PC-3 (cell line): ENCODE measurements at regions not wholly inside any gene's neighbourhood (a gene's known extent, or its start where the extent isn't known, plus 50 kb on each side); places are given as distances from the start of the nearest gene placed in this dataset.

Experiments
- ATAC-seq: fragments of 200-7000 bp; cut with Tn5 transposase; 2 replicates; pipeline ENCODE4 v1.9.1; 2020; ENCODE audit warnings: mild to moderate bottlenecking, moderate library complexity
- BruUV-seq: library from RNA; stranded (reverse); fragments of 400-500 nt; replicated peaks from 2 replicates; lab custom pipeline; 2021; lab: Mats Ljungman, UMichigan
- CTCF ChIA-PET: fragments of 300-600 bp; sonication (Branson Sonifier 250); formaldehyde crosslinking; loops from one replicate; lab custom pipeline; 2022; ENCODE audit warnings: antibody characterized with exemption; lab: Charles Lee
- POLR2A ChIA-PET: fragments of 300-600 bp; sonication (Branson Sonifier 250); formaldehyde crosslinking; loops from one replicate; lab custom pipeline; 2022; ENCODE audit warnings: antibody characterized with exemption; ENCODE audit not compliant: unreplicated experiment; lab: Charles Lee
- DNase-seq: peaks from one replicate; pipeline ENCODE4 v3.0.0-alpha.2; 2015
- H2AFZ ChIP-seq: fragments of 300-600 bp; sonication (generic); 2 replicates; pipeline ENCODE4 v1.6.0; 2016; ENCODE audit warnings: antibody characterized with exemption, low read length
- H3F3A ChIP-seq: fragments of 300-600 bp; sonication (generic); one replicate; pipeline ENCODE4 v1.6.0; 2017; ENCODE audit warnings: antibody characterized with exemption, low read length, control low read depth, mild to moderate bottlenecking; ENCODE audit not compliant: unreplicated experiment
- H3K27ac ChIP-seq: fragments of 300-600 bp; sonication (generic); 2 replicates; pipeline ENCODE4 v1.5.1; 2016; ENCODE audit warnings: mild to moderate bottlenecking, low read length
- H3K27me3 ChIP-seq: fragments of 300-600 bp; sonication (generic); 2 replicates; pipeline ENCODE4 v1.6.1; 2016; ENCODE audit warnings: low read length, mixed read lengths
- H3K36me3 ChIP-seq: fragments of 300-600 bp; sonication (generic); 2 replicates; pipeline ENCODE4 v1.6.1; 2016; ENCODE audit warnings: low read depth, mixed run types, low read length, mixed read lengths
- H3K4me1 ChIP-seq: fragments of 300-600 bp; sonication (generic); 2 replicates; pipeline ENCODE4 v1.5.1; 2016; ENCODE audit warnings: low read length; ENCODE audit not compliant: insufficient read depth
- H3K4me2 ChIP-seq: fragments of 300-600 bp; sonication (generic); 2 replicates; pipeline ENCODE4 v1.6.0; 2016; ENCODE audit warnings: low read length
- H3K4me3 ChIP-seq: fragments of 300-600 bp; sonication (generic); 2 replicates; pipeline ENCODE4 v1.5.1; 2016; ENCODE audit warnings: mild to moderate bottlenecking, low read length, mixed read lengths
- H3K79me2 ChIP-seq: fragments of 300-600 bp; sonication (generic); 2 replicates; pipeline ENCODE4 v1.6.1; 2017; ENCODE audit warnings: low read length, mixed read lengths
- H3K9ac ChIP-seq: fragments of 300-600 bp; sonication (generic); 2 replicates; pipeline ENCODE4 v1.6.0; 2016; ENCODE audit warnings: mild to moderate bottlenecking, low read length
- H3K9me2 ChIP-seq: fragments of 300-600 bp; sonication (generic); replicated peaks from 2 replicates; pipeline ENCODE4 v1.6.1; 2016; ENCODE audit warnings: mixed run types, low read length, mixed read lengths
- H3K9me3 ChIP-seq: fragments of 300-600 bp; sonication (generic); 2 replicates; pipeline ENCODE4 v1.6.1; 2016; ENCODE audit warnings: low read length, mixed read lengths
- H4K20me1 ChIP-seq: fragments of 300-600 bp; sonication (generic); 2 replicates; pipeline ENCODE4 v1.6.1; 2016; ENCODE audit warnings: low read length, mixed read lengths
- CTCF ChIP-seq: fragments of 300-600 bp; sonication (generic); conservative IDR thresholded peaks from 2 replicates; pipeline ENCODE4 v1.5.1; 2017; ENCODE audit warnings: antibody characterized with exemption, low read depth, mild to moderate bottlenecking, low read length
- EZH2 ChIP-seq: fragments of 300-600 bp; sonication (generic); IDR thresholded peaks from one replicate; pipeline ENCODE4 v1.6.1; 2017; ENCODE audit warnings: antibody characterized with exemption, mild to moderate bottlenecking, low read length; ENCODE audit not compliant: unreplicated experiment
- EZH2phosphoT487 ChIP-seq: fragments of 300-600 bp; sonication (generic); IDR thresholded peaks from 2 replicates; pipeline ENCODE4 v1.6.1; 2018; ENCODE audit warnings: mild to moderate bottlenecking, antibody characterized with exemption, low read length, borderline replicate concordance
- intact Hi-C: fragments of 100-400 bp; cut with micrococcal nuclease; formaldehyde crosslinking; loops from 2 replicates; pipeline ENCODE4 v1.9.0; 2023

GRCh38 chr3:26964313-26964712 is 341.7 kb downstream of the LRRC3B start:
- Histone ChIP-seq H2AFZ (no peak overlapping the region), H3K27ac (no peak overlapping the region), H3K79me2 (no peaks in the 10 kb centered on the region), H3K4me2 (no peak overlapping the region), H3K9me3 (0 out of 2 replicates have a peak, but pooled peaks cover 4% of the 10 kb centered on the region), H3K27me3 (no peaks in the 10 kb centered on the region), H3K36me3 (no peaks in the 10 kb centered on the region), H3K9ac (no peak overlapping the region), H3K4me1 (no peaks in the 10 kb centered on the region), H3K4me3 (no peak overlapping the region), H3K9me2 (no peaks in the 10 kb centered on the region), H3F3A (no peaks in the 10 kb centered on the region), H4K20me1 (no peaks in the 10 kb centered on the region)
- no TSS peak for BruUV-seq
- ATAC-seq (no peak), DNase-seq (no peak)
- POLR2A ChIA-PET = no interaction called here
- intact Hi-C loops = no loop called here
- CTCF ChIA-PET = no interaction called here
- TF ChIP-seq EZH2phosphoT487 (no peak), EZH2 (no peak), CTCF (no peak)

GRCh38 chr3:26964836-26965235 is 342.3 kb downstream of the LRRC3B start:
- no peaks in the 10 kb centered on the region for H3K36me3 ChIP-seq
- H3K9ac ChIP-seq = no peak overlapping the region
- BruUV-seq = no TSS peak
- H3K9me2 ChIP-seq = no peaks in the 10 kb centered on the region
- H4K20me1 ChIP-seq = no peaks in the 10 kb centered on the region
- DNase-seq (no peak), ATAC-seq (no peak)
- no peaks in the 10 kb centered on the region for H3K4me1 ChIP-seq
- H2AFZ ChIP-seq = no peak overlapping the region
- no peaks in the 10 kb centered on the region for H3F3A ChIP-seq
- no peak for TF ChIP-seq EZH2
- TF ChIP-seq CTCF = no peak
- no peak for TF ChIP-seq EZH2phosphoT487
- CTCF ChIA-PET = no interaction called here
- 0 out of 2 replicates have a peak, but pooled peaks cover 4% of the 10 kb centered on the region for H3K9me3 ChIP-seq
- no peaks in the 10 kb centered on the region for H3K79me2 ChIP-seq
- POLR2A ChIA-PET = no interaction called here
- H3K4me3 ChIP-seq = no peak overlapping the region
- H3K27me3 ChIP-seq = no peaks in the 10 kb centered on the region
- intact Hi-C loops = no loop called here
- no peak overlapping the region for H3K27ac ChIP-seq
- no peak overlapping the region for H3K4me2 ChIP-seq

- no peak overlapping the region for H3K4me3 ChIP-seq
- POLR2A ChIA-PET = no interaction called here
- intact Hi-C loops = no loop called here
Measured at GRCh38 chr3:26967501-26967900, 344.9 kb downstream of the LRRC3B start.

More at GRCh38 chr3:26967501-26967900, 344.9 kb downstream of the LRRC3B start:
- no TSS peak for BruUV-seq
- H4K20me1 ChIP-seq = no peaks in the 10 kb centered on the region
- ATAC-seq (no peak), DNase-seq (no peak)
- no peak overlapping the region for H3K9ac ChIP-seq
- no peaks in the 10 kb centered on the region for H3K4me1 ChIP-seq
- 0 out of 2 replicates have a peak, but pooled peaks cover 3% of the 10 kb centered on the region for H3K9me3 ChIP-seq
- H3K27me3 ChIP-seq = no peaks in the 10 kb centered on the region
- H3K27ac ChIP-seq = no peak overlapping the region
- H3F3A ChIP-seq = no peaks in the 10 kb centered on the region
- no peak overlapping the region for H3K4me2 ChIP-seq
- no peaks in the 10 kb centered on the region for H3K9me2 ChIP-seq
- CTCF ChIA-PET = no interaction called here
- no peaks in the 10 kb centered on the region for H3K36me3 ChIP-seq
- H2AFZ ChIP-seq = no peak overlapping the region
- H3K79me2 ChIP-seq = no peaks in the 10 kb centered on the region
- TF ChIP-seq CTCF (no peak), EZH2phosphoT487 (no peak), EZH2 (no peak)
